HG03442 (cell line): ENCODE measurements at regions not wholly inside any gene's neighbourhood (a gene's known extent, or its start where the extent isn't known, plus 50 kb on each side); places are given as distances from the start of the nearest gene placed in this dataset.
"Not testable (repeated sequence)": the region's sequence is repeated elsewhere in the genome, so short reads cannot be mapped to it uniquely, and the experiment has no call there.

ENCODE experiments used
- ATAC-seq: cut with Tn5 transposase; IDR thresholded peaks from one replicate; pipeline ENCODE4 v1.9.1; 2021; ENCODE audit warnings: mild to moderate bottlenecking, moderate library complexity; ENCODE audit not compliant: unreplicated experiment

GRCh38 chr2:56952871-56953270 is 769.1 kb downstream of the CCDC85A start:
- ATAC-seq = no peak

- ATAC-seq = no peak
Measured at GRCh38 chr2:56960581-56960980, 776.8 kb downstream of the CCDC85A start.

GRCh38 chr2:56962673-56963072 is 778.9 kb downstream of the CCDC85A start:
- no peak for ATAC-seq

- no peak for ATAC-seq
Measured at GRCh38 chr2:56969513-56969912, 785.7 kb downstream of the CCDC85A start.

- no peak for ATAC-seq
Measured at GRCh38 chr2:56971383-56971974, 787.7 kb downstream of the CCDC85A start.

GRCh38 chr2:56981554-56981953 is 797.8 kb downstream of the CCDC85A start:
- no peak for ATAC-seq

- ATAC-seq = no peak
Measured at GRCh38 chr2:56985609-56986008, 801.8 kb downstream of the CCDC85A start.

- ATAC-seq = no peak
Measured at GRCh38 chr2:57022496-57022895, 838.7 kb downstream of the CCDC85A start.

- no peak for ATAC-seq
Measured at GRCh38 chr2:57044931-57045635, 861.3 kb downstream of the CCDC85A start.

GRCh38 chr2:57049273-57049672 is 865.5 kb downstream of the CCDC85A start:
- ATAC-seq = no peak

- ATAC-seq = no peak
Measured at GRCh38 chr2:57050007-57050406, 866.2 kb downstream of the CCDC85A start.

- not testable (repeated sequence) for ATAC-seq
Measured at GRCh38 chr2:57066301-57066700, 882.5 kb downstream of the CCDC85A start.

- no peak for ATAC-seq
Measured at GRCh38 chr2:57075226-57075625, 891.4 kb downstream of the CCDC85A start.

GRCh38 chr2:57080035-57080434 is 896.2 kb downstream of the CCDC85A start:
- no peak for ATAC-seq

GRCh38 chr2:57084697-57085281 is 901.0 kb downstream of the CCDC85A start:
- ATAC-seq = no peak

- no peak for ATAC-seq
Measured at GRCh38 chr2:57093020-57093419, 909.2 kb downstream of the CCDC85A start.

- ATAC-seq = no peak
Measured at GRCh38 chr2:57097855-57098254, 914.1 kb downstream of the CCDC85A start.

- ATAC-seq = no peak
Measured at GRCh38 chr2:57100436-57100835, 916.6 kb downstream of the CCDC85A start.

- no peak for ATAC-seq
Measured at GRCh38 chr2:57105694-57106093, 921.9 kb downstream of the CCDC85A start.

- ATAC-seq = no peak
Measured at GRCh38 chr2:57107353-57107752, 923.6 kb downstream of the CCDC85A start.

- no peak for ATAC-seq
Measured at GRCh38 chr2:57111531-57111930, 927.7 kb downstream of the CCDC85A start.

GRCh38 chr2:57119141-57119540 is 927.5 kb upstream of the VRK2 start:
- ATAC-seq = no peak
